ENCODE measurements at regions not wholly inside any gene's neighbourhood (a gene's known extent, or its start where the extent isn't known, plus 50 kb on each side); places are given as distances from the start of the nearest gene placed in this dataset.

DNA sequence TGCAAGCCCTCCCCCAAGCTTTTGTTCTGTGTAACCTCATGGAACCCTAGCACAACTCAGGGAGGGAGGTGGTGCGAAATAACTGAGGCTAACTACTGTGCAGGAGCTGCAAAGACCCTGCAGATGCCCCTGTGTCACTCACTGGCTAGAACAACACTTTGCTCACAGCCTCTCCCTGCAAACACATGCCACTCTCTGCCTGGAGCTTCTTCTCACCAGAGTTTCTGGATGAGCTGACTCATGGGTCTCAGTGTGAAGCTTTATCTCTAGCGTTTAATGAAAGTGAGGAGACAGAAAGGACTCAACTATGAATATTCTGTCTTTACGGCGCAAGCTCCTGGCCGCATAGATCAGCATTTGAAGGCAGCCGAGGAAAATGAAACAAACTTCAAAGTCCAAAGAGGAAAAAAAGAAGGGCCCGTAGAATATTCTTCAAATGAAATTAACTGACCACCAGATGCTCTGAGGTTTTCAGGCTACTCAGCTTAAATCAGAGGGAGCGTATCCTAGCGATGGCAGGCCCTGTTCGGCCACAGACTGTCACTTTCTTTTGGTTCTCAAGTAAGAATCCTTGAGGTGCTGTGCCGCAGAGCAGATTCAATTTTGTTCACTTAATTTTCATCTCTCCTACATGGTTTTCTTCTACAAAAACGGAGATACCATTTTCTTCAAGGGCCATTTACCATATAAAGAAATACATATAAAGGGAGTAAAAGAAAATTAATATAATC is 77.7 kb upstream of the TAS2R1 start:
- H3K4me1 ChIP-seq = no peaks in the 10 kb centered on the region
- no peak overlapping the region for H3K4me3 ChIP-seq
- no peaks in the 10 kb centered on the region for H3K9me3 ChIP-seq
- H3K27me3 ChIP-seq = no peaks in the 10 kb centered on the region
- no peak overlapping the region for H3K27ac ChIP-seq
- no peaks in the 10 kb centered on the region for H3K36me3 ChIP-seq
- no peak for DNase-seq (ENCODE audit: low spot score)
- TF ChIP-seq, protein P1, sequence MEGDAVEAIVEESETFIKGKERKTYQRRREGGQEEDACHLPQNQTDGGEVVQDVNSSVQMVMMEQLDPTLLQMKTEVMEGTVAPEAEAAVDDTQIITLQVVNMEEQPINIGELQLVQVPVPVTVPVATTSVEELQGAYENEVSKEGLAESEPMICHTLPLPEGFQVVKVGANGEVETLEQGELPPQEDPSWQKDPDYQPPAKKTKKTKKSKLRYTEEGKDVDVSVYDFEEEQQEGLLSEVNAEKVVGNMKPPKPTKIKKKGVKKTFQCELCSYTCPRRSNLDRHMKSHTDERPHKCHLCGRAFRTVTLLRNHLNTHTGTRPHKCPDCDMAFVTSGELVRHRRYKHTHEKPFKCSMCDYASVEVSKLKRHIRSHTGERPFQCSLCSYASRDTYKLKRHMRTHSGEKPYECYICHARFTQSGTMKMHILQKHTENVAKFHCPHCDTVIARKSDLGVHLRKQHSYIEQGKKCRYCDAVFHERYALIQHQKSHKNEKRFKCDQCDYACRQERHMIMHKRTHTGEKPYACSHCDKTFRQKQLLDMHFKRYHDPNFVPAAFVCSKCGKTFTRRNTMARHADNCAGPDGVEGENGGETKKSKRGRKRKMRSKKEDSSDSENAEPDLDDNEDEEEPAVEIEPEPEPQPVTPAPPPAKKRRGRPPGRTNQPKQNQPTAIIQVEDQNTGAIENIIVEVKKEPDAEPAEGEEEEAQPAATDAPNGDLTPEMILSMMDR (IDR thresholded peaks at IDR 0.05) = no peak

DNA sequence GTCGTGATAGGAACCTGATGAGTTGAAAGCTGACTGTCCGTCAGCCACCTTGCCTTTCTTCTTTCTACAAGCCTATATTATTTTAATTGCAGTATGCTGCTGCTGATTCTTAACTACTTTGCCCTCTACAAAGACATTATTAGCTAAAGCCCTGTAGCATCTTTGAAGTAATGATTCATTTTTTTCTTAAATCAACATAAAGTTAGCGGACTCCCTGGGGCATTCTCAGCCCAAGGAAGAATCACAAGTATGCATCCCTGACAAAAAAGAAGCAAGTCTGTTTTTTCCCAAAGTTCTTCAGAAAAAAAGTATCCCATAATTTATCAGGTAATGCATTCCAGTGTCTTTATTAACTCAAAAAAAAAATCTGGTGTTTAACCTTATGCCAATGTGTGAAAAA is 69.5 kb upstream of the TAS2R1 start:
- TF ChIP-seq, protein P1 (IDR thresholded peaks at IDR 0.05) = no peak
- H3K4me3 ChIP-seq = no peak overlapping the region
- no peak overlapping the region for H3K27ac ChIP-seq
- H3K36me3 ChIP-seq = no peaks in the 10 kb centered on the region
- no peak for DNase-seq (ENCODE audit: low spot score)
- H3K27me3 ChIP-seq = no peaks in the 10 kb centered on the region
- H3K4me1 ChIP-seq = no peaks in the 10 kb centered on the region
- H3K9me3 ChIP-seq = no peaks in the 10 kb centered on the region

DNA sequence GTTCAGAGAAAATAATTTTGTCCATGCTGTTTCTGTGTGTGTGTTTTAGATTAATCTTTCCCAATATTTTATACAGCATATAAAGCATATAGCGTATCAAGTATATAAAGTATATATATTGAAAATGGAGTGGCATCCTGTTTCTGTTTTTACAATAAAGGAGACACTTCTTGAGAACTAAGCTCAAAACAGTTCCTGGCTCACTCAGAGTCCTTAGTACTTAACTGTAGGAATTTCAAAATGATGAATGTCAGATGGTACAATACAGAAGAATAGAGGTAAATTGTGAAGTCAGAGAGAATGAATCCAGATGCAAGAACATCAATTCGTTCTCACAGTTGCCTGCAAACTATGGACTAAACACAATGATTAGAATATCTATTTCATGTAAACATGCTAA is 68.7 kb upstream of the TAS2R1 start:
- H3K4me3 ChIP-seq = no peak overlapping the region
- no peaks in the 10 kb centered on the region for H3K36me3 ChIP-seq
- no peak for DNase-seq (ENCODE audit: low spot score)
- H3K4me1 ChIP-seq = no peaks in the 10 kb centered on the region
- TF ChIP-seq, protein P1 (IDR thresholded peaks at IDR 0.05) = no peak
- H3K9me3 ChIP-seq = no peaks in the 10 kb centered on the region
- no peak overlapping the region for H3K27ac ChIP-seq
- no peaks in the 10 kb centered on the region for H3K27me3 ChIP-seq

DNA sequence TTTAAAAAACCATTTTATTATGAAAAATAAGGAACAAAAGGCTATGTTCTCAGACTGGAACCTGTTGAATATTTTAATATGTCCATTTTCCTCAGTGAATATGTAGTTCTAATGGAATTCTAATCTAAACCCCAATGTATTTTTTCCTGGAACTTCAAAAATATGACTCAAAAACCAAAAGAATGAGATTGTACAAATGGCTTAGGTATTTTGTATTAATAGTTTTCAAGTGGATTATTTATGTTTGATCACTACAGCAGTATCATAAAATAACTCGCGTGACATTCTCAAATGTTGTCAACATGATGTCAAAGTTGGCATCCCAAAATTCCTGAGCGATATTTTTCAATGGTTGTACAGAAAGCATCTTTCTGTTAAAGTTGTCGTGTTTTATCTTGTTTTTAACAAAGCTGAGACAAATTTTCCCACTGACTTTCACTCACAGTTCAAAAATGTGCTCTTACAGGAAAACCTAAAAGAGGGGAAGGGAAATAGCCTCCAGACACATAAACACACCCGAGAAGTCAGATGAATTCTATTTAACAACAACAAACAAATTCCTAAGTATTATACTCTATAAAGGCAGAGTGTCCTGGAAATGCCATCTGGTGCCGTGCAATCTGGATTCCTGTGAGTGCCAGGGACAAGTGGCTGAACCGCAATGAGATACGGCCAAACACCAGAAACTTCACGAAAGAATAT is 68.1 kb upstream of the TAS2R1 start:
- H3K36me3 ChIP-seq = no peaks in the 10 kb centered on the region
- DNase-seq (ENCODE audit: low spot score) = no peak
- no peaks in the 10 kb centered on the region for H3K4me1 ChIP-seq
- H3K27ac ChIP-seq = no peak overlapping the region
- H3K4me3 ChIP-seq = no peak overlapping the region
- TF ChIP-seq, protein P1 (IDR thresholded peaks at IDR 0.05) = no peak
- no peaks in the 10 kb centered on the region for H3K9me3 ChIP-seq
- no peaks in the 10 kb centered on the region for H3K27me3 ChIP-seq

DNA sequence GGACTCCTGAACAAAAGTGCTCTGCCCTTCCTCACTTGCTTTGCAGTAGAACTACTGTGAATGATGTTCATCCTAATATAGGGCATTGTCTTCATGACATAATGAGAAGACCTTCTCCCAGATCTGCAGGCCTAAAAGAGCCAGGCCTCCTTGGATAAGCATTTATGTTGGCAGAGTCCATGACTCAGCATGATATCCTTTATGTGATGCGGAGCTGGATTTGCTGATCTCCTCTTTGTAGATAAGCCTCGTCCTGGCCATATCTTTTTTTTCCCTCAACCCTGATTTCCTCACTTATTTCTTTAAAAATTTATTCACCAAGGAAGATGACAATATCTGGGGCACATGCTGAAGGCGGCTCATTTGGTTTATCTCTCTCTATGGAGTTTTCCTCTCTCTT is 62.4 kb upstream of the TAS2R1 start:
- no peak for DNase-seq (ENCODE audit: low spot score)
- Histone ChIP-seq H3K36me3 (no peaks in the 10 kb centered on the region), H3K27me3 (no peaks in the 10 kb centered on the region), H3K9me3 (no peaks in the 10 kb centered on the region), H3K27ac (no peak overlapping the region), H3K4me3 (no peak overlapping the region), H3K4me1 (no peaks in the 10 kb centered on the region)
- TF ChIP-seq, protein P1 (IDR thresholded peaks at IDR 0.05) = no peak

Data from right atrium auricular region (tissue), 2 donors.